Astrocyte (in vitro differentiated cells and primary cell): ENCODE measurements at regions not wholly inside any gene's neighbourhood (a gene's known extent, or its start where the extent isn't known, plus 50 kb on each side); places are given as distances from the start of the nearest gene placed in this dataset.

Source experiments
- EZH2 ChIP-seq: IDR thresholded peaks from 2 replicates; pipeline ENCODE4 v1.6.1; 2012; ENCODE audit warnings: mild to moderate bottlenecking, low read length, inconsistent platforms; ENCODE audit not compliant: insufficient read depth
- TF ChIP-seq, protein P1 (sequence below): IDR thresholded peaks from 2 replicates; pipeline ENCODE4 v1.5.1; 2011; ENCODE audit warnings: low read depth, mild to moderate bottlenecking, inconsistent platforms, low read length, moderate library complexity; ENCODE audit not compliant: insufficient read depth

DNA sequence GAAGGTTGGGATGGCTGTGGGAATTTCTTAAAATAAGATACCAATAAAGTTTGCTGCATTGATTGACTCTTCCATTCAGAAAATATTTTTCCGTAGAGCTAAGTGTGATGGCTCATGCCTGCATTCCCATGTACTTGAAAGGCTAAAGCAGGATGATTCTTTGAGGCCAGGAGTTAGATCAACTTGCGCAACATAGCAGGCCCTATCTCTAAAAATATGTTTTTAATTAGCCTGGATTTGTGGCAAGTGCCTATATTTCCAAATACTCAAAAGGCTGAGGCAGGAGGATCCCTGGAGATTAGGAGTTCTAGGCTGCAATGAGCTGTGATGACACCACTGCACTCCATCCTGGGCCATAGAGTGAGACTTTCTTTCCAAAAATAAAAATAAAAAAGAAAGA lies 431.2 kb upstream of the PTCHD4 start:
- TF ChIP-seq, protein P1, sequence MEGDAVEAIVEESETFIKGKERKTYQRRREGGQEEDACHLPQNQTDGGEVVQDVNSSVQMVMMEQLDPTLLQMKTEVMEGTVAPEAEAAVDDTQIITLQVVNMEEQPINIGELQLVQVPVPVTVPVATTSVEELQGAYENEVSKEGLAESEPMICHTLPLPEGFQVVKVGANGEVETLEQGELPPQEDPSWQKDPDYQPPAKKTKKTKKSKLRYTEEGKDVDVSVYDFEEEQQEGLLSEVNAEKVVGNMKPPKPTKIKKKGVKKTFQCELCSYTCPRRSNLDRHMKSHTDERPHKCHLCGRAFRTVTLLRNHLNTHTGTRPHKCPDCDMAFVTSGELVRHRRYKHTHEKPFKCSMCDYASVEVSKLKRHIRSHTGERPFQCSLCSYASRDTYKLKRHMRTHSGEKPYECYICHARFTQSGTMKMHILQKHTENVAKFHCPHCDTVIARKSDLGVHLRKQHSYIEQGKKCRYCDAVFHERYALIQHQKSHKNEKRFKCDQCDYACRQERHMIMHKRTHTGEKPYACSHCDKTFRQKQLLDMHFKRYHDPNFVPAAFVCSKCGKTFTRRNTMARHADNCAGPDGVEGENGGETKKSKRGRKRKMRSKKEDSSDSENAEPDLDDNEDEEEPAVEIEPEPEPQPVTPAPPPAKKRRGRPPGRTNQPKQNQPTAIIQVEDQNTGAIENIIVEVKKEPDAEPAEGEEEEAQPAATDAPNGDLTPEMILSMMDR, result no peak
- no peak for TF ChIP-seq EZH2
